ENCODE measurements at regions not wholly inside any gene's neighbourhood (a gene's known extent, or its start where the extent isn't known, plus 50 kb on each side); places are given as distances from the start of the nearest gene placed in this dataset.

DNA sequence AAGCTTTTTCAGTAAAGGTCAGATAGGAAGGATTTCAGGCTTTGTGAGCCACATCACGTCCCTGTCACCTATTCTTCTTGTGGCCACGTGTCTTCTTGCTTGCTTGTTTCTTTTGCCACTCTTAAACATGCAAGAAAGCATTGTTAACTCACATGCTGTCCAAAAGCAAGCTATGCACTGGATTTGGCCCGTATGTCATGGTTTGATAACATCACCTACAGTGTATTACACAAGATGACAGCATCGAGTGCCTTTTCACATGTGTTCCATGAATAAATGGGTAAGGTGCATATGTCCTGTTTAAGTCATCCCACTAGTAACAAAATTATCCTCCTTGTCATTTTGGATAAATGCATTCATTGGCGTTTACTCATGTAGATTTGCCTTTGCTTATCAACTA is 468.0 kb upstream of the FAT1 start:
- Histone ChIP-seq H3K79me1 (ENCODE audit: low read depth, low read length) (no peaks in the 10 kb centered on the region), H2BK15ac (ENCODE audit: low read length) (no peak overlapping the region), H3K4me1 (replicated peaks in 1 of 4; ENCODE audit: control insufficient read depth in 3 of 4, insufficient read depth in 4 of 4, low read length in 3 of 4) (no peaks in the 10 kb centered on the region), H3K36me3 (ENCODE audit: control insufficient read depth in 2 of 4, insufficient read depth in 4 of 4, low read length in 3 of 4) (no peaks in the 10 kb centered on the region), H3K79me2 (ENCODE audit: control insufficient read depth in 1 of 2, insufficient read depth in 2 of 2, low read length in 2 of 2) (no peaks in the 10 kb centered on the region), H4K20me1 (replicated peaks in 1 of 2; ENCODE audit: control insufficient read depth in 1 of 2, insufficient read depth in 2 of 2, low read length in 2 of 2) (no peaks in the 10 kb centered on the region), H4K8ac (ENCODE audit: extremely low read depth, insufficient read depth, low read length) (no peak overlapping the region), H3K23ac (ENCODE audit: insufficient read length) (no peak overlapping the region), H3K4ac (replicated peaks; ENCODE audit: insufficient read length, low read depth, low read length) (no peak overlapping the region), H3K56ac (replicated peaks; ENCODE audit: insufficient read length, low read depth, low read length) (no peak overlapping the region), H3K9me3 (ENCODE audit: insufficient read depth in 2 of 2, low read depth in 1 of 2, low read length in 1 of 2) (no peaks in the 10 kb centered on the region), H3K27me3 (replicated peaks in 1 of 4; ENCODE audit: control insufficient read depth in 3 of 4, extremely low read depth in 1 of 4, insufficient read depth in 3 of 4, low read length in 3 of 4) (no peaks in the 10 kb centered on the region), H2AFZ (ENCODE audit: low read length) (no peak overlapping the region), H3K4me3 (ENCODE audit: extremely low read depth in 1 of 4, insufficient read depth in 2 of 4, low read depth in 3 of 4, low read length in 4 of 4) (no peak overlapping the region), H4K5ac (ENCODE audit: insufficient read length, low read depth, low read length) (no peak overlapping the region), H3K9ac (replicated peaks in 1 of 4; ENCODE audit: extremely low read depth in 1 of 4, low read depth in 3 of 4, low read length in 3 of 4) (no peak overlapping the region), H2AK5ac (ENCODE audit: low read depth, low read length) (no peak overlapping the region), H4K91ac (replicated peaks; ENCODE audit: insufficient read length, low read length) (no peak overlapping the region), H3K27ac (ENCODE audit: low read depth, low read length) (no peak overlapping the region), H3K4me2 (ENCODE audit: insufficient read depth in 1 of 2, low read depth in 2 of 2, low read length in 2 of 2) (no peak overlapping the region), H2BK120ac (replicated peaks; ENCODE audit: low read depth, low read length) (no peak overlapping the region), H2BK20ac (ENCODE audit: low read length) (no peak overlapping the region), H2BK12ac (ENCODE audit: low read depth, low read length) (no peak overlapping the region), H3K23me2 (ENCODE audit: low read depth, low read length) (no peaks in the 10 kb centered on the region), H2BK5ac (ENCODE audit: low read depth, low read length) (no peak overlapping the region), H3K18ac (ENCODE audit: extremely low read depth, low read length) (no peak overlapping the region), H3K14ac (ENCODE audit: insufficient read length) (no peak overlapping the region)
- POLR2A ChIA-PET (ENCODE audit: partially characterized antibody) = no interaction called here
- TF ChIP-seq EZH2 (IDR thresholded peaks at IDR 0.05; ENCODE audit: low read depth, low read length, severe bottlenecking) = no peak
- no peak for TF ChIP-seq CHD2 (IDR thresholded peaks at IDR 0.05; ENCODE audit: low read length)
- TF ChIP-seq KDM5A (IDR thresholded peaks at IDR 0.05; ENCODE audit: low read length) = no peak
- TF ChIP-seq BRCA1 (IDR thresholded peaks at IDR 0.05; ENCODE audit: low read depth, low read length) = no peak
- TF ChIP-seq CBX8 (IDR thresholded peaks at IDR 0.05; ENCODE audit: borderline replicate concordance, low read depth, low read length) = no peak
- TF ChIP-seq NRF1 (IDR thresholded peaks at IDR 0.05; ENCODE audit: low read depth, low read length) = no peak
- no peak for TF ChIP-seq JUND (IDR thresholded peaks at IDR 0.05; ENCODE audit: low read length)
- no peak for TF ChIP-seq CREB1 (IDR thresholded peaks at IDR 0.05)
- CTCF ChIA-PET (ENCODE audit: partially characterized antibody) = interaction anchor here (0.8 kb wide), 1 partner anchor 1030 kb away, joined by 3 read pairs; no protein-coding TSS in a partner anchor
- FAIRE-seq (no peak), DNase-seq (ENCODE audit: low read depth in 1 of 2, low spot score in 2 of 2) (no peak)
- 95% methylated on average over 5 of the region's 5 CpGs; no CpG with 5 or more reads in 1 of the 2 experiments for WGBS, 2 experiments (ENCODE audit: extremely low coverage in 1 of 2, insufficient coverage in 1 of 2, insufficient read length in 1 of 2, insufficient replicate concordance in 2 of 2, low coverage in 1 of 2, low lambda C conversion rate in 2 of 2, missing lambda C conversion rate in 1 of 2)

All from H1 (cell line).